PFSK-1 (cell line): ENCODE measurements at regions not wholly inside any gene's neighbourhood (a gene's known extent, or its start where the extent isn't known, plus 50 kb on each side); places are given as distances from the start of the nearest gene placed in this dataset.

ENCODE experiments used
- FOXP2 ChIP-seq: optimal IDR thresholded peaks from 2 replicates; pipeline ENCODE3; 2011; ENCODE audit warnings: borderline replicate concordance, control low read depth, inconsistent platforms; ENCODE audit not compliant: insufficient read depth; ENCODE audit errors: extremely low read length, extremely low read depth
- POLR2AphosphoS5 ChIP-seq: IDR thresholded peaks from 2 replicates; pipeline ENCODE4 v1.6.1; 2012; ENCODE audit warnings: low read depth, mild to moderate bottlenecking, control low read depth, low read length, moderate library complexity
- REST ChIP-seq, 2 experiments: IDR thresholded peaks; 2 replicates each; pipeline versions ENCODE4 v1.6.1 to v1.8.0; 2011 to 2012; ENCODE audit warnings: low read depth in 2 of 2, low read length in 2 of 2, control low read depth in 1 of 2, inconsistent platforms in 1 of 2, mild to moderate bottlenecking in 1 of 2, moderate library complexity in 1 of 2; ENCODE audit not compliant: insufficient read depth in 1 of 2
- SIN3A ChIP-seq: IDR thresholded peaks from 2 replicates; pipeline ENCODE4 v1.6.1; 2012; ENCODE audit warnings: mild to moderate bottlenecking, low read length, moderate library complexity, borderline replicate concordance; ENCODE audit not compliant: insufficient read depth
- TAF1 ChIP-seq: IDR thresholded peaks from 2 replicates; pipeline ENCODE4 v1.6.1; 2012; ENCODE audit warnings: low read length, control low read depth, borderline replicate concordance; ENCODE audit not compliant: insufficient read depth

- no peak for TF ChIP-seq REST (IDR thresholded peaks at IDR 0.05; ENCODE audit: insufficient read depth in 1 of 2, low read depth in 2 of 2, low read length in 2 of 2)
- no peak for TF ChIP-seq TAF1
- TF ChIP-seq SIN3A = no peak
- TF ChIP-seq POLR2AphosphoS5 = no peak
- no peak for TF ChIP-seq FOXP2
Observed at GRCh38 chr4:20302336-20302735, 50.6 kb downstream of the SLIT2 start.

DNA sequence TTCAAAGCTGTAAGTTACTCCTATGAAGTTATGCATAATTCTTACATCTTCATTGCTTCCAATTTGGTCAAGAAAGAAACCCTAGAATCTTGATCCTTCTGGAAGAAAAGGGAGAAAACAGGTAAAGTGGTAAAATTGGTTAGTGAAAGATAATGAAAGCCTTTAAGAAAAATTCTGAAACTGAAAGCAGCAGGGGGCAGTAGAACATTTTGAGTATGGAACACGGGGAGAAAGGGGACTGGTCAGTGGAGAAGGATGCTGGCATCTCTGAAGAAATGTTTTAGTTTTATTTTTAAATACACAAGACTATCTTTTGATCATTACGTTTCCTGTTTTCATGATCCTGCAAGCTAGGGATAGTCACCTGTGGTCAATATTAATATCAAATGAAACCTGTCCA, 54.3 kb downstream of the SLIT2 start:
- no peak for TF ChIP-seq SIN3A
- no peak for TF ChIP-seq FOXP2
- no peak for TF ChIP-seq REST (IDR thresholded peaks at IDR 0.05; ENCODE audit: insufficient read depth in 1 of 2, low read depth in 2 of 2, low read length in 2 of 2)
- no peak for TF ChIP-seq POLR2AphosphoS5
- TF ChIP-seq TAF1 = no peak

DNA sequence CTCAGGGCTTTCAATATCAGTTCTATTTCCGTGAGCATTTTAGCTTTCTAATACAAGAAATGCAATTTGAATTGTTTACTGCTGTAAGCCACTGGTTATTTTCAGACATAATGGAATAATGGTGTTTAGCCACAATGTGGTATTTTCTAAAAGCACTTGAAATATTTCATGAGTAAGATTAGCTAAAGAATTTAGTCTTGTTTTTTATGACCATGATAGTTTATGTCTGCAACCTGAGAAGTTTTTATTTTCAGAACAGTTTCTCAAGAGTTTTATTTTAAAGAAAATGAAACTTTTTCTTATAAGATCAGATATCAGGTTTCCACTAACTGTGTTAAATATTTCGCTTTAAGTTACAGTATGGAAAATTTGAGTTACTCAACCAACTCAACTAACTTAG, 60.2 kb downstream of the SLIT2 start:
- TF ChIP-seq REST (IDR thresholded peaks at IDR 0.05; ENCODE audit: insufficient read depth in 1 of 2, low read depth in 2 of 2, low read length in 2 of 2) (no peak), TAF1 (no peak), POLR2AphosphoS5 (no peak), SIN3A (no peak), FOXP2 (no peak)

DNA sequence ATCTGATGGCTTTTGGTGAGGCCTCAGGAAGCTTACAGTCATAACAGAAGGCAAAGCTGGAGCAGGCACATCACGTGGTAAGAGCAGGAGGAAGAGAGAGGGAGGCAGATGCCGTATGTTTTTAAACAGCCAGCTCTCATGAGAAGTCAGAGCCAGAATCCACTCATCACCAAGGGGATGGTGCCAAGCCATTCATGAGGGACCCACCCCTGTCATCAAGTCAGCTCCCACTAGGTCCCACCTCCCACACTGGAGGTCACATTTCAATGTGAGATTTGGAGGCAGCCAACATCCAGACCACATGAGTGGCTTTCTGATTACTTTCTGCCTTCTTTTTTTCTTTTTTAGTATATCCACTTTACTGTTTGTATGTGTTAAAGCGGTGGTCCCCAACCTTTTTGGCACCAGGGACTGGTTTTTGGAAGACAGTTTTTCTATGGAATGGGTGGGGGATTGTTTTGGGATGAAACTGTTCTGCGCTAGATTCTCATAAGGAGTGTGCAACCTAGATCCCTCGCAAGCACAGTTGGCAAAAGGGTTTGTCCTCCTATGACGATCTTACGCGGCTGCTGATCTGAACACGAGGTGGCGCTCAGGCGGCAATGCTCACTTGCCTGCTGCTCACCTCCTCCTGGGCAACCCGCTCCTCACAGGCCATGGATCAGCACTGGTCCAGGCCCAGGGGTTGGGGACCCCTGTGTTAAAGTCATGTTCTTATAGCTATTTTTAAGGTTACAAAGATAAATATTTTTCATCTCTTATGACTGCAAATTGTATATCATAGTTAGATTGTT, 61.7 kb downstream of the SLIT2 start:
- TF ChIP-seq SIN3A = no peak
- TF ChIP-seq FOXP2 = no peak
- TF ChIP-seq TAF1 = no peak
- TF ChIP-seq POLR2AphosphoS5 = no peak
- TF ChIP-seq REST (IDR thresholded peaks at IDR 0.05; ENCODE audit: insufficient read depth in 1 of 2, low read depth in 2 of 2, low read length in 2 of 2) = no peak
